ENCODE measurements at regions not wholly inside any gene's neighbourhood (a gene's known extent, or its start where the extent isn't known, plus 50 kb on each side); places are given as distances from the start of the nearest gene placed in this dataset.

DNA sequence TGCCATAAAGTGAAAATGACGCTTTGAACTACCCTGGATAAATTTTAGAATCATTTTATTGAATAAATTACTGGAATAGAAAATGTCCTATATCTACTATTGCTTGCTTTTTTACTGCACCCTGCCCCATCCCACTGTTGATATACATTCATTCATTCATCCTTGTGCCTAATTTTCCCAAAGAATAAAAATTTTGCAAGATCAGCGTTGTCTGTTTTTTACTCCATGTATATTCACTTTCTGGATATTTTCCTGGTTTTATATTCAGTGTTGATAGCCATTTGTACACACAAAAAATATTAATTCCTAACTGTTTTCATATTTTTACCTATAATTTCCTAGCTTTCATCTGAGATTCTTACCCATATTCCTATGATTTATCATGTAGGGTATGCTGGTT, 262.9 kb upstream of the MAGI2 start:
- no peak for DNase-seq

DNA sequence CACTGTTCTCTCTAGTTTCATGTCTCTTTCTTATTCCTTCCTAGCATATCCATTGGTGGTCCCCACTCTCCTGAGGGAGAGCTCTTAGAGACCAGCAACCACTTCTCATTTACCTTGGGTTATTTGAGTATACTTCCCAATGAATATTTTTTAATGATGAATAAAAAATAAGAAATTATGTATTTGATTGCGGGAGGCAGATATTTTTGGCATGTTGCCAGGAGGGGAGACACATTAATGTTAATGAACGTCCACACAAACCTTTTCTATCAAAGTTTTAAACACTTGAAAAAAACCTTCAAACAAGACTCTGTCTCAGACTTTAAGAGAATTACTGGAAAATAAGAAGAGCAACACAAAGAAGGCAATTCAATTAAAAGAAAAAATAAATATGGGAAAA, 260.6 kb upstream of the MAGI2 start:
- DNase-seq: no peak

DNA sequence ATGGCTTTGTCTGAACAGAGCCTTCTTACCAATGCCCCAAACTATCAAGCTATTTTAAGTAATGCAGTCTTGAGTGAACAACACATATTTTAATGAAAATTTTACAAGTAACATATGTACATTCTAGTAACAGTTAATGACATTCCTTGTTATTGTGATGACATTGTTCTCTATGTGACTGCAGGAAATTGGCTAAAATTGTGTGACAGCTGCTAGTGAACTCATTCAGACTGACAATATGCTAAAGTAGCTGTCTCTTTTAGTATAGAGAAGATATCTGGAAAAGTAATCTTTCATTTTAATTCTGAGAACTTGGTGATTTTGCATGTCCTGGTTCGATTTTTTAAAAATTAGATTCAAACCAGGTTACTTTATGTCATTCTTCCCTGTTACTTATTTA, 259.8 kb upstream of the MAGI2 start:
- DNase-seq: no peak

DNA sequence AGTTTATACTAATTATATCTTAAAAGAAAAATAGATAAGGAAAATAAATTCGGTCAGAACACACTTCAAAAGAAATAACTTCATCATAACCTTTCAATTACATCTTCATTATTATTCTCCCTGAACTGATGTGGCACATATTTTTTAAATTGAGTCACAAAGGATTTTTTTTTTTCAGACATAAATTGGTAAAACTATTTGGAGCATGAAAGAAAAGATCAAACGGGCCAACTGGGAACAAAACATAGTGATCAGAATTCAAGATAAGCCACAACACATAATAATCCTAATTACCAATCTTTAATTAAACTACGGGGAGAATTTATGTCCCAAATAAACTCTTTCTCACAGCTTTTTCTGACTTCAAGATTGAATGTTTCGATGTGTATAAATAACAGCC, 258.2 kb upstream of the MAGI2 start:
- no peak for DNase-seq

DNA sequence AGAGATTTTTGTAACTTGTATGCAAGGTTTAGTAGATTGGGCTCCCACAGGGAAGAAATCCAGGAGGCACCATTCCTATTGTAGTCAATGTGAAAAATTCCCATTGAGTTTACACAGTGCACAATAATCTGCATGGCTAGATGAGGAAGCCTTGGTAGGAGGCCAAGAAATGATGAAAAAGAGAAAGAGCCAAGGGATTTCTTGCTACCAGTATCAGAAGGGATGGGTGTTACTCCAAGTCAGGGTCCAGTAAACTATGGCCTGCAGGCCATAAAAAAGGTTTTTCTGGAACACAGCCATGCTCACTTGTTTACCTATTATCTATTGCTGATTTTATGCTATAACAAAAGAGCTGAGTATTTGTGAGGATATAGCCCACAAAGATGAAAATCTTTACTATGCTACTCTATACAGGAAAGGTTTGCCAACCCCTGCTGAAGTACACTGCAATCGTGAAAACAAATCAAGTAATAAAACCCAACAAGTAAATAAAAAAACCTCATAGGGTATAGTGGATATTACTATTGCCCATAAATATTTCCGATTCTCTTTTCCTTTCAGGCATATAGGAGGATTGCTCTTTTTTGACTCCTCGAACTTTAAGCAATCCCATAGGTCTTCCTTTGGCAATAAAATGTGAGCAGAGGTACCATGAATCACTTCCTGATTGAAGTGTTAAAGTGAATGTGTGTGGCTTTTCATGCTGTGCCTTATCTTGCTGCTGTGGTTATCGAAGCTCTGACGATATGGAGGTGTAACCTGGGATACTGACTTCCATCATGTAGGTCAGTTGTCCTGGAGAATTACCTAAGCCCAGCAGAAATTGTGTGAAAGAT, 256.3 kb upstream of the MAGI2 start:
- no peak for DNase-seq

DNA sequence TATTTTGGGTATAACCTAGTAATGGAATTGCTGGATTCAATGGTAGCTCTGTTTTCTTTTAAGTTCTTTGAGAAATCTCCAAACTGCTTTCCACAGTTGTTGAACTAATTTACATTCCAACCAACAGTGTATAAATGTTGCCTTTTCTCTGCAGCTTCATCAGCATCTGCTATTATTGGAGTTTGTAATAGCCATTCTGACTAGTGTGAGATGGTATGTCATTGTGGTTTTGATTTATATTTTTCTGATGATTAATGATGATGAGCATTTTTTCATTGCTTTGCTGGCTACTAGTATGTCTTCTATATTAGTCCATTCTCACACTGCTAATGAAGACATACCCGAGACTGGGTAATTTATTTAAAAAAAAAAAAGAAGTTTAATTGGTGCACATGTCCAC, 248.6 kb upstream of the MAGI2 start:
- DNase-seq: no peak

DNA sequence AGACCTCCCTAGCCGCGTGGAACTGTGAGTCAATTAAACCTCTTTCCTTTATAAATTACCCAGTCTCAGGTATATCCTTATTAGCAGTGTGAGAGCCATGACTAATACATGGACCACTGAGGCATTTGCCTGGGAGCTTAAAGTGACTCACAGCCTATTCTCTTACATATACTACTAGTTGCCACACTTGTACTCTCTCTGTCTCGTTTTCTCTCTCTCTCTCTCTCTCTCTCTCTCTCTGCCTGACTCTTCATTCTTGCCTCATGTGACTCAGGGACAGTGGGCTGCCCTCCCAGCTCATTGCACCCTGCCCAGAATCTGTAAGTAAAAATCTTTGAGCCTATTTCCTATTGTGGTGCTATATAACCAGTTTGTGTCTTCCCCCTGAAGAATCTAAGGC, 238.5 kb upstream of the MAGI2 start:
- DNase-seq: no peak

DNA sequence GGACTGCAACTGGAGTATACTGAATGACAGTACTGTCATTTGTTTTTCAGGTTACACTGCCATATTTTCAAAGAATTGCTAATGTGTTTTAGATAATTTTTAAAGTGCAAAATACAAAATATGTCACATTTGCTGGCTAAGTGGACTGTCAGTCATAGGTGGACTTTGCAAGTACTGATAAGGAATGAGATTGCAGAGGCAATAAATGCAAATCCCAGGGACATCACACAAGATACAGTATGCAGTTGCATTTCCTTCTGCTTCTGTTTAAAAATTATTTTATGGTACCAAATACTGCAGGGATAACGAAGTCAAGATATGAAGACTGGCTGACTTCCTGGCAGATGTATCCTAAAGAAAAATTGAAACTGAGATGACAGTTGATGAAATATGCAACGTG, 237.6 kb upstream of the MAGI2 start:
- no peak for DNase-seq

DNA sequence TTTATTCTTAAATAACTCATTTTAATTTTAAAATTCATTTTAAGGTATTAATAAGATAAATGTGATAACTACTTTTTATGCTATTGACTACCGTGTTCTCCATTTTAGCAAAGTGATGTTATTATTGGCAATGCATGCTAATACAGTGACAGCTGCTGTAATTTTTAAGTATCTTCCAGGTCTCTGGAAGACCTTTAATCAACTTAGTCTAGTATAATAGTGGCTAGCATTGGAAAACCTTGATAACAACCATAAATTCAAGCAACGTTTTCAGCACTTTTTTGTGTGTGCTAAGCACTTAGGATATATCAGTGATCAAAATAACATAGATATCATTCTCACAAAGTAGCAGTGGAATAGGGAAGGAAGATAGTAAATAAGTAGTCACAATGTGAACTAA, 230.9 kb upstream of the MAGI2 start:
- DNase-seq: no peak

DNA sequence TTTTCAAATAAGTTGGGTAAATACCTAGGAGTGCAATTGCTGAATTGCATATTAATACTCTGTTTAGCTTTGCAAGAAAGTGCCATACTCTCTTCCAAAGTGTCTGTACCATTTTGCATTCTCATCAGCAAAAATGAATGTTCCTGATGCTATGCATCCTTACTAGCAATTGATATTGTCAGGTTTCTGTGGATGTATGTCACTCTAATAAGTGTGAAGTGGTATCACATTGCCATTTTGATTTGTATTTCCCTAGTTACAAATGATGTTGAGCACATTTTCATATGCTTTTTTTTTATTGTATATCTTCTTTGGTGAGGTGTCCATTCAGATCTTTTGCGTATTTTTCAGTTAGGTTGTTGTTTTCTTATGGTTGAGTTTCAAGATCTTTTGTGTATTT, 230.4 kb upstream of the MAGI2 start:
- DNase-seq: no peak

DNA sequence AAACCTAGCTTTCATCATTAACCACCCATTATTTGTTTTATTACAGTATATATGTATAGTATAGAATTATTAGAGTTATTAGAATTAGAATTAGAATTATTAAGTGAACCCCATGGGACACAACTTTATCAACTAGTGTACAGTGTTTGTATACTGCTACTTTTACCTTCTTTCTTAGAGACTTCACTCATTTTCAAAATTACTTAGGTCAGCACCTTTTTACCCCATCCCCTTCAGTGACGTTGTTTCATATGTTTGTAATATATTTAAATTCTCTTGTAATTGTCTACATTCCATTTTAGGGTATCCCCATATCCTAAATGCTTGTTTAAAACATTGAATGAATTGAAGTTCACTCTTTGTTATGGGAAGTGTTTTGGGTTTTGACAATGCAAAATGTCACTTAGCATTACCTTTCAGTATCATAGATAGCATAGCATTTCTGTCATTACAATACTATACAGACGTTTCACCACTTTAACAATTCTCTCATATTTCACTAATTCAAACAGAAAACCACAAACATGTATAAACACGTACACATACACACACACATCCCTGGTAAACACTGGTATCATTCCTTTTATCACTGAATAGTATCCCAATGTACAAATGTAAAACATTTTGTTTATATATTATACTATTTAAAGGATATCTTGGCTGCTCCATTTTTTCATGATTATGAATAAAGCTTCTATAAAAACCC, 229.9 kb upstream of the MAGI2 start:
- no peak for DNase-seq

DNA sequence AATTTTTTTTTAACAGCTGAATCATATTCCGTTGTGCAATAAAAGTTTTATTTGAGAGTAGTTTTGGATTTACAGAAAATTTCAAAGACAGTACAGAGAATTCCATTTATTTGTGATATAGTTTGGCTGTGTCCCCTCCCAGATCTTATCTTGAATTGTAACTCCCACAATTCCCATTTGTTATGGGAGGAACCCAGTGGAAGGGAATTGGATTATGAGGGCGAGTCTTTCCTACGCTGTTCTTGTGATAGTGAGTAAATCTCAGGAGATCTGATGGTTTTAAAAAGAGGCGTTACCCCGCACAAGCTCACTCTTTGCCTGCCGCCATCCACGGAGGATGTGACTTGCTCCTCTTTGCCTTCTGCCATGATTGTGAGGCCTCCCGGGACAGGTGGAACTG, 228.0 kb upstream of the MAGI2 start:
- no peak for DNase-seq

DNA sequence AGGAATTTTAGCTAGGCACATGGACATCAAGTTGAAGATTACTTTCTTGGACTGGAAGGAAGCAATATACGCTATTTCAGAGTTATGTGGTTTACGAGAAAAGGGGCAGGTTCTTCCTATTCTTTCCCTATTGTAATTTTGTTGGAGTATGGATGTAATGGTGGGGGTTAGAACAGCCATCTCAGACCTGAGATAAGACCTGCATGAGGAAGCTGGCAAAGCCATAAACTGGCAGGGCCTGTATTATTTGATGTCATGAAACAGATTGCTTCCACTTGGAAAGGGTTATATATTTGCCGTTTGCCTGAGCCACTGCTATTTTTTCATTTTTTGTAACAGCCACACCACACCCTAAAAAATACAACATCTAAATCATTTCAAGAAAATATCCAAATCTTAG, 220.5 kb upstream of the MAGI2 start:
- DNase-seq: no peak

DNA sequence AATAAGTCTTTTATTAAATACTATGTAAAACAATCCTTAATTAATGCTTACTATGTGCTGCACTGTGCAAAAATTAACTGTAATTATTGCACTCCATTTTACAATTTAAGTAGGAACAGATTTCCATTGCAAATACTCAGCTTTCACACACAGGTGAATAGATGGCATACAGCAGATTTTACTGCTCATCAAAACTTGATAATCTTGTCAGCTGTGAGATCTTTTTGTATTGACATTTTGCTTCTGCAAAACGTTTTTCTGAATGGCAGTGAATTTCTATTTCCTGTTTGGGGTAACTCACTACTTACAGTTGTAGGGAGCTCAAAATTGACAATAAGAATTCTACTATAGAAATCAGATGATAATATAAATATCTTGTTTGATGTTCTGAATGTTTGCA, 220.0 kb upstream of the MAGI2 start:
- DNase-seq: no peak

DNA sequence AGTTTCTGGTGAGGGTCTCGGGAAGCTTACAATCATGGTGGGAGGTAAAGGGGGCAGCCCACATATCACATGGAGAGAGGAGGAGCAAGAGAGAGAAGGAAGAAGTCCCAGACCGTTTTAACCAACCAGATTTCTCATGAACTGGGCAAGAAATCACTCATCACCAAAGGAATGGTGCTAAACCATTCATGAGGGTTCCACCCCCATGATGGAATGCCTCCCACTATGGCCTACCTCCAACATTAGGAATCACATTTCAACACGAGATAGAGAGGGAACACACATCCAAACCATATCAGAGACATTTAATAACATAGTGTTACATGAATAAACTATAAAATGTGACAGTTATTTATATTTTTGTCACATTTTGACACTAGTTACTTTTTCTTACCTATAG, 214.8 kb upstream of the MAGI2 start:
- DNase-seq: no peak

DNA sequence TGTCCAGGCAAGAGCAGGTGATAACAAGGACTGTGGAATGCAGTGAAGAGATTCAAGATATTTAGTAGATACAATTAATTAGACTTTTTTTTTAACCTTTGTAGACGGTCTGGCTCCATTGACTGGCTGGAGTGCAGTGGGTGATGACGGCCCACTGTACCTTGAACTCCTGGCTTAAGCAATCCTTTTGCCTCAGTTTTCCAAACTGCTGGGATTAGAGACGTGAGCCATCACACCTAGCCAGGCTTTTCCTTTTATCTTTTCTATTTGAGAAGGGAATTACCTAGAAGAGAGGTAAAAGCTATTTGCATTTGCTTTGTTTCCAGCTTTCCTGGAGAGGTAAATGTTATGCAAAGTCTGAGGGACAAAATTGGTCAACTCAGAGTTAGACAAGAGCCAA, 213.0 kb upstream of the MAGI2 start:
- DNase-seq: no peak

DNA sequence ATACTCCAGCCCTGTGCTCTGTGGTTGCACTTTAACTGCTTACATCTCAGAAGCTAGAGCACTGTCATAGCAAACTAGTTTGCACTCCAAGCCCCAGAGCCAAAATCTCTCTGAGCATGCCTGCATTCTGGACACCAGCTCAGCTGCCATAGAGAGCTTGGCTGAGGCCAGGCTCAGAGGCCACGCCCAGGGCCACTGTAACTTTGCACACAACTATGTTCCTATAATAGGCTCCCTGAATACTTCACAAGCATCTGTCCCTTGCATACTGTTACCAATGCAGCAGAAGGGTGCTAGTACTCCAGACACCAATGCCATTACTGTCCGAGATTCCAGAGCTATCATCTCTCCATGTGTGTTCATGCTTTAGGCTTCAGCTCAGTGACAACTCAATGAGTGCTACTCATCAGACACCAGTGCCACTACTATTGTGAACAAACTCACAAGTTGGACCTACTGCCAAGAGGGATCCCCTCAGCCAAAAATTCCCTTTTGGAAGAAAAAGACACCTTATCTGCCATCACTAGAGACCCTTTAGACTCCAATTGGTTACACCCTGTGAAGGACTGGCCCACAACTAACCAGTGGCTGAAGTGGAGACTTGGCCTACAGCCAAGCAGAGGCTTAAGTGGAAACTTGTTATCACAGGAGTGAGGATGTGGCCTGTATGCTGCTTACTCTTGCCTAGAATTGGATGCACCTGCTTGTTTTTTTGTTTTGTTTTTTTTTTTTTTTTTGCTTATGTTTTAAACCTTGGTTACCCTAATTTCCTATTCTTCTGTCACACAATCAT, 211.6 kb upstream of the MAGI2 start:
- DNase-seq: no peak

DNA sequence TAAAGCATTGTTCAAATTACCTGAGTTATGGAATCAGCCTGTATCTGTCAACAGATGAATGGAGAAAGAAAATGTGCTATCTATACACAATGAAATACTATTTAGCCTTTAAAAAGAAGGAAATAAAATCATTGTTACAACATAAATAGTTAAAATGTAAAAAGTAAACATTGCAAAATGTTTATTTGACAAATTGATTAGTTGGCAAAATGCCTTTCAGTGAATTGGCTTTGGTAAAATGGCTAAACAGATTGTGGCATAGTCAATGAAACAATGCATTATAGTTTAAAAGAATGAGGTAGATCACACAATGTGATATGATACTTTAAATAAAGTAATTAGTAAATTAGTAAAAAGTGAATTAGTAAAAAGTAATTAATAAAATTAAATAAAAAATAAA, 204.8 kb upstream of the MAGI2 start:
- no peak for DNase-seq

DNA sequence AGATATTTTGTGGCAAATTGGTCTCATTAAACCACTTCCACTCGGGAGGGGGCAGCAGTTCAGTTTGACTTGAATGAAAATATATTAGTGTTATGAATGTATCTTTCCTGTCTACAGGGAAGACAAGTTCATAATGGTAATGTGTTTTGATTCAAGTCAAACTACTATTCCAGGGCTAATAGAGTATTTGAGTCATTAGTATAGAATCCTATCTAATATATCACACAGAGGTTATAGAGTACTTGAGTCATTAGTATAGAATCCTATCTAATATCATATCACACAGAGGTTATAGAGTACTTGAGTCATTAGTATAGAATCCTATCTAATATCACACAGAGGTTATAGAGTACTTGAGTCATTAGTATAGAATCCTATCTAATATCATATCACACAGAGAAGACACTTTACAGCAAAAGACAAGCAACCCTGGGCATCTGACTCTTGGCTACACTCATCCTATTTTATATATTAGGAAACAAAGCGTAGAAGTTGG, 199.7 kb upstream of the MAGI2 start:
- DNase-seq: no peak

DNA sequence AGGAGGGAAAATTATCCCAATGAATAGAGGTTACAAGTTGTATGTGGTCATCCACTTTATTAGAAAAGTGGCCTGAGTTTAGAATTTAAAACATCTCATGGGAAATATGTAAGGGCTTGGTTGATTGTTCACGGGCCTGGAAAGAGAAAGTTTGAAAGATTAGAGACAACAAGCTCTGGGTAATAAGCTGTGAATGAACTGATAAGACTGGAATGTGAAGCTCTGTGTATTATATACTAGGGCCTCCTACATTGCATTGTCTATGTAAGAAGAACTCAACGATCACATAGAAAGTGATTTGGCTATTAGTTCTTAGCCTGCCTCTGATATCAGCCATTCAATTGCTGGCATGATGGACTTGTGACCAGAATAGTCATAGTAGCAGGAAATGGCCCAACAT, 199.2 kb upstream of the MAGI2 start:
- no peak for DNase-seq

DNA sequence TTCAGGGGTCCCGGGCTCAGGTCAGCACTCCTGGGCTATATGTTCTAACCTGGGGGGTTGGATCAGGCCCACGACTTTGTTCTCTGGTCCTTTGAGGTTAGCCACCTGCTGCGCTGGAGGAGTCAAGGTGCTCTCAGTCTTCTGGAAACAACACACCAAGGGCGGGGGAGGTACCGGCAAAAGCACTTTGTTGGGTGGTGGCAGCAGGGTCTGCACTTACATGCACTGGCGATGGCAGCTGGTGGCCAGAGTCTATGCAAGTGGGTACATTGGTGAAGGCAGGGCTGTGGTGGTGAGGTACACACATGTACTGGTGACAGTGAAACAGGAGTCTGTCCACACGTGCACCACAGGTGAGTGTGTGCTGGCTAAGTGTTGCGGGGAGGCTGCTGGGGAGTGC, 194.2 kb upstream of the MAGI2 start:
- DNase-seq: no peak

DNA sequence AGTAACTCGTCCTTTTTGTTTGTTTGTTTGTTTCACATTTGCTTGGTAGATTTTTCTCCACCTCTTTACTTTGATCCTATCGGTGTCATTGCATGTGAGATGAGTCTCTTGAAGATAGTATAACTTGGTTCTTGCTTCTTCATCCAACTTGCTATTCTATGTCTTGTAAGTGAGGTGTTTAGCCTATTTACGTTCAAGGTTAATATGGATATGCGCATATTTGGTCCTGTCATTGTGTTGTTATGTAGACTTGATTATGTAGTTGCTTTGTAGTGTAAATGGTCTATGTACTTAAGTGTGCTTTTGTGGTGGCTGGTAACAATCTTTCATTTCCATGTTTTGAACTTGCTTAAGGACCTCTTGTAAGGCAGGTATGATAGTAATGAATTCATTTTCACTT, 192.8 kb upstream of the MAGI2 start:
- DNase-seq: no peak

Measured in hypothalamus (tissue), 51 donors.